HG02678 (cell line): ENCODE measurements at regions not wholly inside any gene's neighbourhood (a gene's known extent, or its start where the extent isn't known, plus 50 kb on each side); places are given as distances from the start of the nearest gene placed in this dataset.

Experiments used
- ATAC-seq: cut with Tn5 transposase; IDR thresholded peaks from one replicate; pipeline ENCODE4 v1.9.1; 2021; ENCODE audit warnings: mild to moderate bottlenecking, moderate library complexity; ENCODE audit not compliant: unreplicated experiment

GRCh38 chr15:93831641-93832040, 399.7 kb upstream of the MCTP2 start:
- ATAC-seq = no peak

DNA sequence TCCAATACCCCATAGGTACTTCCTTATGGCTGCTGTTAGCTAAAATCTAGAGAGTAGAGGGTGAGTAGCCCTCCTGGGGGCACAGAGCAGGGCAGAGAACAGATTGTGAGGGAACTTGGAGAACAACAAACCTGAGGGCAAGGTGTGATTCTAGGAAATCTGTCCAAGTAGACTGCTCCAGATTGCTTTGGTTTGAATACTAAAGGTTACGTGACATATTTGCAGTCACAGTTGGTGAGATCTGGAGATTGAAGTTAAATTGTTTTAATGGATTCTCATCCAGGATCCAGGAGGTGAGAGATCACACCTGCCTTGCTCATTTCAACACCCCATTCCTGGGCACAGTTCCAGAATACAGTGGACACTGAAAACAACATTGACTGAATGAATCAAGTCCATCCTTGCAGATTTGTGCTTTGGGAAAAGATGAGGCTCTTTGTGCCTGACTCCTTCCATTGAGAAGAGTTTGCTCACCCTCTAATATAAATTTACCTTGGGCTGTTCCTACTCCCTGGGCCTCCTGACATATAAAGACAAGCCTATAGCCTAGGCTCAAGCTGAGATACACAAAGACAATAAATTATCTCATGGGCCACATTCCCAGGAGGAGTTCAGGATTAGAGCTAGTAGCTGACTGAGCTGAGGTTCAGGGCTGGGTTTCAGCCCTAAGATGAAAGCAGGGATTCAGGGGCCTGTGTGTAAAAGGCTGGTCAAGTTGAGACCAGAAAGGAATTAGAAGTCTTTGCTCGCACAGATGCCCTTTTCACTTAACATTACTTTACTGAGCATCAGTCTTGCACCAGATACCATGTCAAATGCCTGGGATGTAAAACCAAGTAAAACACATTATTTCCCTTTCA, 400.9 kb upstream of the MCTP2 start:
- ATAC-seq = no peak

DNA sequence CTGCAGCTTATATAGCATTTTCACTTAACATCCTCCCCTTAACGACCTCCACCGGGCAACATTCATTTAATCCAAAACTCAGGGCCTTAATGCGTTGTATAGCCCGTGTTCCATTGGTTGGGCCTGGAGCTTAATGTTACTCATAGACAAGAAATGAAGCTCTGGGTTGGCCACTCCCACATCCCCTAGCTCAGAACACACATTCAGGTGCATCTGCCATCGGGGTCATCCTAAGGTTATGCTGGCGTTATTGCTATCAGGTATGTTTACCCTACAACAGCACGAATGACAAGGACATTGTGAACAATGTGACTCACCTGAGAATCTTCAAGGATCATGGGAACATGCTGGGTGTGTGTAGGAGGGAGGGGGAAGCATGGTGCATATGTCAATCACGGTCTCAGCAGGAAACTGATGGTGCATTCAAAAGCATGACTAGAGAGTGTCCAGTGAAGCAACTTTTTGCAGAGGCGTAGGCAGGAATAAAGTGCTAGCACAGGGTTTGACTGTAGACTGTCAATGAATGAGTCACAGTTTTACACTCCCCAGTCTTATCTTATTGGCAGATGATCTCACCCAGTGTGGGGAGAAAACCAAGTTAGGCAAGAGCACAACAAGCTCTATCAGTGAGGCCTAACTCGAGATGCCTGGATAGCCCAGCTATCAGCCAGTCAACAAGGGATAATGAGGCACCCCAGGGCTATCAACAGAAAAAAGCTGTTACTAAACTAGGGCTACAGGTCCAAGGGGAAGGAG, 402.1 kb upstream of the MCTP2 start:
- no peak for ATAC-seq

GRCh38 chr15:93826790-93827189, 404.6 kb upstream of the MCTP2 start:
- no peak for ATAC-seq

GRCh38 chr15:93826293-93826692, 405.1 kb upstream of the MCTP2 start:
- ATAC-seq = no peak

- ATAC-seq = no peak
These were observed 405.7 kb upstream of the MCTP2 start for GRCh38 chr15:93825682-93826081.

DNA sequence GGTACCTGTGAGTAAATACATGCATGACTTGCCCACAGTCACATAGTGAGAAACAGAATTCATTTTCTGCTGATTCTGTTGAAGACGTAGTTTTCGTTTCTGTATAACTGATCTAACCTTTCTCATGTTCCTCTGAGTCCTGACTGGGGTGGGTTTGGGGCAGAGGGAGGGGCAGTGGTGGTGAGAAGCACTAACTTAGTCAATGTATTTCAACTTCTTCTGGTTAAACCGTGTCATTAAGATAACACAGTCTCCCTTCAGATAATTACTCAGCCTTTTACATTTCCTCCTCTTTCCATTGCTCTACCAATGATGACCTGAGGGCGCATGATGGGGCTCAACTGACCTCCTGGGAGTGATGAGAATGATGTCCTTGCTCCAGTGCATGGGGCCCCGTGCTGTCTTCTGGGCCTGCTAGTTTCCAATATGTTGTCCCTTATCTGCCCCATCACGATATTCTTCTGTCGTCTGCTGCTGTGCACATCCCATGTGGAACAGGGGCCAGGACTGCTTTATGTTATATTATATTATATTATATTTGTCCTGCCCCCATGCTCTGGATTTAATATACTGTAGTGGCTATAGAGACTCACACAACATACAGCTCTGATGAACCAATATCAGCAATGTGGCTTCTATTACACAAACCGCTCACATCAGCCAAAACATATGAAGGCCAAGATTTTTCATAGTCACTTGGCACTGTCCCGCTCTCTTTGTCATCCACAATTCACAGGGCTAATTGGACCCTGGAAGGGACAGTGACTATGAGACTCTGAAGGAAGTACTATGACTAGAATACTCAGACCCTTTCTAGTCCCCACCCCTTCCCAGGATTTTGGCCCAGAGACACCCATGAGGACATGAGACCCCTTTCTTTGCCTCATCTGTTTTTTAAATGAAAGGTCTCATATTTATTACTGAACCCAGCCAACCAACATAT, 407.1 kb upstream of the MCTP2 start:
- ATAC-seq = no peak

- no peak for ATAC-seq
These were observed 410.8 kb upstream of the MCTP2 start for GRCh38 chr15:93820566-93820965.

DNA sequence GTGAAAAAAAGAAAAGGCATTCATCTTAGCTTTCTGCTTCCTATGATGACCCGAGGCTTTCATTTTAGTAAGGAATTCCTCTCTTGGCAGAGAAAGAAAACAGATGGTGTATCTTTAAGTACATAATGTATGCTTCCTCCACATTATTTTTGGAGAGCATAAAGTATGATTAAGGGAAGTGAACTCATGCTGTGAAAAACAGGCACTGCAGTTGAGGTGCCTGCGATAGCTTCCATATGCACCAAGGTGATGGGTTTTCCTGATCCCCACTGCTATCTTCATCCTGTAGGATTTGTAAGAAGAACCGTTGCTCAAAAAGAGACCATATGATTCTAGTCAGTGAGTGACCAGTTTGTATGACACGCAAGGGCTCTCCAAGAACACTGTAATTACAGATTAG, 411.5 kb upstream of the MCTP2 start:
- ATAC-seq = no peak

DNA sequence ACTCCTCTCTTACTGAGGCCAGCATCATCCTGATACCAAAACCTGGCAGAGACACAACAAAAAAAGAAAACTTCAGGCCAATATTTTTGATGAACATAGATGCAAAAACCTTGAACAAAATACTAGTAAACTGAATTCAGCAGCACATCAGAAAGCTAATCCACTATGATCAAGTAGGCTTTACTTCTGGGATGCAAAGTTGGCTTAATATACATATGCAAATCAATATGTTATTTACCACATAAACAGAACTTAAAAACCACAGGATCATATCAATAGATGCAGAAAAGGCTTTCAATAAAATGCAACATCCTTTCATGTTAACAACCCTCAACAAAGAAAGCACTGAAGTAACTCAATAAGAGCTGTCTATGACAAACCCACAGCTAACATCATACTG, 414.5 kb upstream of the MCTP2 start:
- no peak for ATAC-seq

- no peak for ATAC-seq
These were observed 420.1 kb upstream of the MCTP2 start for GRCh38 chr15:93811305-93811704.

- ATAC-seq = no peak
These were observed 421.8 kb upstream of the MCTP2 start for GRCh38 chr15:93809516-93809915.

- ATAC-seq = no peak
These were observed 427.8 kb upstream of the MCTP2 start for GRCh38 chr15:93803421-93804152.

GRCh38 chr15:93801206-93801605, 430.2 kb upstream of the MCTP2 start:
- ATAC-seq = no peak

GRCh38 chr15:93800805-93801204, 430.6 kb upstream of the MCTP2 start:
- no peak for ATAC-seq

DNA sequence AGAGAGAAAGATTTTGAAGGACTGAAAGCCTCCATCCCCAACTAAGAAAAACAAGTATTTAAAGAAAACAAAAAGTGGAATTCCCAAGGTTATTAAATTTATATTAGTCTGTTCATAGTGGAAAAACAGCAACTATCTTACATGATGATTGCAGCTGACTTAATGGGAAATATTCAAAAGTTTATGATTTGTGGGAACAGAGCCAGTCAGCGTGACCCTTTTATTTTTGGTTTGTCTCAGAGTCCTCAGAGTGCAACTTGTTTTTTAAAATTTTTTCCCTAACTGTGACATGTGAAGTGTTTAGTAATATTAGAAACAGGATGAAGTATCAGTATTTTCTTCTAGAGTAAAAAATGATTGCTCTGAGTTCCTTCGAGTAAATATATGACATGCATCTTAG, 441.9 kb upstream of the MCTP2 start:
- ATAC-seq = no peak

- no peak for ATAC-seq
These were observed 451.3 kb upstream of the MCTP2 start for GRCh38 chr15:93780073-93780472.

- no peak for ATAC-seq
These were observed 452.0 kb upstream of the MCTP2 start for GRCh38 chr15:93779341-93779740.

- ATAC-seq = no peak
These were observed 459.9 kb upstream of the MCTP2 start for GRCh38 chr15:93771196-93772030.

DNA sequence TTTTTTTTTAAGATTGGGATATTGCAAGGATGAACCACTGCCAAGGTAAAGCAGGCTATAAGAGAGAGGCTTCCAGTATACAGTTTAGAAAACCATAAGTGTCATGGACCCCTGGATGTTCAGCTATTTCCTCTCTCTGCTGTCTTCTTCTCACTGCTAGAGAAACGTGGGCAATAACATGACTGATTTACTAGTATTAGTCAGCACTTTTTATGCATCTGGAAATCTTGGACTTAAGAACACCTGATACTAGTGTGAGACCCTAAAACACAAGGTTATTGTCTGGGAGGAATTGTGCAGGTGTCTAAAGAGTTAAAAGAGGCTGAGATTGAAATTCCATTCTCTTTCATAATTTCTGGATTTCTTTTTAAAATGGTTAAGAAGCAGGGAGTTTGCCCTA, 460.6 kb upstream of the MCTP2 start:
- ATAC-seq = no peak
